ENCODE measurements at regions not wholly inside any gene's neighbourhood (a gene's known extent, or its start where the extent isn't known, plus 50 kb on each side); places are given as distances from the start of the nearest gene placed in this dataset.

- no peak for TF ChIP-seq CTCF (conservative IDR thresholded peaks at IDR 0.05; ENCODE audit: control insufficient read depth, insufficient read depth, low read depth, low read length)
- no peak for DNase-seq (ENCODE audit: low read depth)
- H3K4me3 ChIP-seq (ENCODE audit: control insufficient read depth, low read depth, low read length) = no peak overlapping the region
These were observed 172.1 kb downstream of the TMX3 start for GRCh38 chr18:68542846-68543245.

GRCh38 chr18:68533641-68534040 lies 181.3 kb downstream of the TMX3 start:
- DNase-seq (ENCODE audit: low read depth) = peak; percentile 7
- no peak for TF ChIP-seq CTCF (conservative IDR thresholded peaks at IDR 0.05; ENCODE audit: control insufficient read depth, insufficient read depth, low read depth, low read length)
- H3K4me3 ChIP-seq (ENCODE audit: control insufficient read depth, low read depth, low read length) = no peak overlapping the region

- no peak overlapping the region for H3K4me3 ChIP-seq (ENCODE audit: control insufficient read depth, low read depth, low read length)
- no peak for TF ChIP-seq CTCF (conservative IDR thresholded peaks at IDR 0.05; ENCODE audit: control insufficient read depth, insufficient read depth, low read depth, low read length)
- no peak for DNase-seq (ENCODE audit: low read depth)
These were observed 182.5 kb downstream of the TMX3 start for GRCh38 chr18:68532328-68532885.

- no peak for DNase-seq (ENCODE audit: low read depth)
- no peak overlapping the region for H3K4me3 ChIP-seq (ENCODE audit: control insufficient read depth, low read depth, low read length)
- TF ChIP-seq CTCF (conservative IDR thresholded peaks at IDR 0.05; ENCODE audit: control insufficient read depth, insufficient read depth, low read depth, low read length) = no peak
These were observed 189.8 kb downstream of the TMX3 start for GRCh38 chr18:68525091-68525490.

GRCh38 chr18:68520406-68521075 lies 194.4 kb downstream of the TMX3 start:
- peak; percentile 66 for DNase-seq (ENCODE audit: low read depth)
- TF ChIP-seq CTCF (conservative IDR thresholded peaks at IDR 0.05; ENCODE audit: control insufficient read depth, insufficient read depth, low read depth, low read length) = no peak
- no peak overlapping the region for H3K4me3 ChIP-seq (ENCODE audit: control insufficient read depth, low read depth, low read length)

- no peak for DNase-seq (ENCODE audit: low read depth)
- no peak for TF ChIP-seq CTCF (conservative IDR thresholded peaks at IDR 0.05; ENCODE audit: control insufficient read depth, insufficient read depth, low read depth, low read length)
- no peak overlapping the region for H3K4me3 ChIP-seq (ENCODE audit: control insufficient read depth, low read depth, low read length)
These were observed 195.6 kb downstream of the TMX3 start for GRCh38 chr18:68519336-68519735.
